ENCODE measurements at regions not wholly inside any gene's neighbourhood (a gene's known extent, or its start where the extent isn't known, plus 50 kb on each side); places are given as distances from the start of the nearest gene placed in this dataset.

- no peak for DNase-seq (ENCODE audit: low spot score in 2 of 2, unreplicated experiment in 2 of 2)
- no peaks in the 10 kb centered on the region for H3K27me3 Mint-ChIP-seq (ENCODE audit: low read depth)
- peaks cover 12% of the 10 kb centered on the region for H3K4me1 Mint-ChIP-seq
- peaks cover 7% of the 10 kb centered on the region for H3K9me3 Mint-ChIP-seq
- H3K27ac Mint-ChIP-seq: no peak overlapping the region
- no peak overlapping the region for H3K4me3 Mint-ChIP-seq
- no peak for TF ChIP-seq CTCF (IDR thresholded peaks at IDR 0.05; ENCODE audit: unreplicated experiment)
- no peaks in the 10 kb centered on the region for H3K36me3 Mint-ChIP-seq
Observed at GRCh38 chr18:53883771-53884170, 340.7 kb downstream of the MBD2 start.

GRCh38 chr18:53874103-53874502 is 350.4 kb downstream of the MBD2 start:
- no peak overlapping the region for H3K4me3 Mint-ChIP-seq
- H3K36me3 Mint-ChIP-seq: no peaks in the 10 kb centered on the region
- H3K4me1 Mint-ChIP-seq: no peaks in the 10 kb centered on the region
- peaks cover under 1% of the 10 kb centered on the region for H3K9me3 Mint-ChIP-seq
- DNase-seq (ENCODE audit: low spot score in 2 of 2, unreplicated experiment in 2 of 2): no peak
- H3K27ac Mint-ChIP-seq: no peak overlapping the region
- H3K27me3 Mint-ChIP-seq (ENCODE audit: low read depth): peaks cover 6% of the 10 kb centered on the region
- TF ChIP-seq CTCF (IDR thresholded peaks at IDR 0.05; ENCODE audit: unreplicated experiment): no peak

GRCh38 chr18:53864770-53865169 is 359.7 kb downstream of the MBD2 start:
- Mint-ChIP-seq H3K4me1 (no peaks in the 10 kb centered on the region), H3K9me3 (no peaks in the 10 kb centered on the region), H3K36me3 (no peaks in the 10 kb centered on the region), H3K27ac (no peak overlapping the region), H3K4me3 (no peak overlapping the region), H3K27me3 (ENCODE audit: low read depth) (peaks cover 2% of the 10 kb centered on the region)
- TF ChIP-seq CTCF (IDR thresholded peaks at IDR 0.05; ENCODE audit: unreplicated experiment): no peak
- no peak for DNase-seq (ENCODE audit: low spot score in 2 of 2, unreplicated experiment in 2 of 2)

- no peaks in the 10 kb centered on the region for H3K9me3 Mint-ChIP-seq
- no peaks in the 10 kb centered on the region for H3K4me1 Mint-ChIP-seq
- H3K27ac Mint-ChIP-seq: no peak overlapping the region
- no peak for DNase-seq (ENCODE audit: low spot score in 2 of 2, unreplicated experiment in 2 of 2)
- no peak overlapping the region for H3K4me3 Mint-ChIP-seq
- no peak for TF ChIP-seq CTCF (IDR thresholded peaks at IDR 0.05; ENCODE audit: unreplicated experiment)
- H3K27me3 Mint-ChIP-seq (ENCODE audit: low read depth): no peaks in the 10 kb centered on the region
- H3K36me3 Mint-ChIP-seq: no peaks in the 10 kb centered on the region
Observed at GRCh38 chr18:53862921-53863320, 361.5 kb downstream of the MBD2 start.

GRCh38 chr18:53861185-53861584 is 363.3 kb downstream of the MBD2 start:
- no peaks in the 10 kb centered on the region for H3K9me3 Mint-ChIP-seq
- H3K4me3 Mint-ChIP-seq: no peak overlapping the region
- no peaks in the 10 kb centered on the region for H3K4me1 Mint-ChIP-seq
- no peak overlapping the region for H3K27ac Mint-ChIP-seq
- no peaks in the 10 kb centered on the region for H3K36me3 Mint-ChIP-seq
- TF ChIP-seq CTCF (IDR thresholded peaks at IDR 0.05; ENCODE audit: unreplicated experiment): no peak
- peaks cover 2% of the 10 kb centered on the region for H3K27me3 Mint-ChIP-seq (ENCODE audit: low read depth)
- DNase-seq (ENCODE audit: low spot score in 2 of 2, unreplicated experiment in 2 of 2): no peak

GRCh38 chr18:53859764-53860163 is 364.7 kb downstream of the MBD2 start:
- H3K27me3 Mint-ChIP-seq (ENCODE audit: low read depth): peaks cover 2% of the 10 kb centered on the region
- H3K27ac Mint-ChIP-seq: no peak overlapping the region
- H3K4me1 Mint-ChIP-seq: no peaks in the 10 kb centered on the region
- no peaks in the 10 kb centered on the region for H3K36me3 Mint-ChIP-seq
- no peak overlapping the region for H3K4me3 Mint-ChIP-seq
- no peaks in the 10 kb centered on the region for H3K9me3 Mint-ChIP-seq
- no peak for DNase-seq (ENCODE audit: low spot score in 2 of 2, unreplicated experiment in 2 of 2)
- TF ChIP-seq CTCF (IDR thresholded peaks at IDR 0.05; ENCODE audit: unreplicated experiment): no peak

Data from mesothelial cell of epicardium (in vitro differentiated cells).